ENCODE measurements at regions not wholly inside any gene's neighbourhood (a gene's known extent, or its start where the extent isn't known, plus 50 kb on each side); places are given as distances from the start of the nearest gene placed in this dataset.

DNA sequence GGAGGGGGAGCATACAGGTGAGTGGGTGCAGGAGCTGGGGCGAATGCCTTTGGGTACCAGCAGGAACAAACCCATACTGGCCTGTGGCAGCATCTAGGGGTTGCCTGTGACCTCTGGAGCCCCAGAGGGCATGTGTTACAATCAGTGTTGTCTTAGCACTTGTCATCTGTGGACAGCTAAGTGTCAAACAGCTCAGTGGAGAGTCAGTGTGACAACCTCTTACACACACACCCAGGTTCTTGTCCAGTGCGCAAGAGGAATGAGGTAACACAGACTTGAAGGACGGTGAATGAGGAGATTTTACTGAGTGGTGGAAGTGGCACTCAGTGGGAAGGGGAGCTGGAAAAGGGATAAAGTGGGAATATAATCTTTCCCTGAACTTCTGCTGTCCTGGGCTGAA lies 54.1 kb upstream of the DDIT4L start:
- Histone ChIP-seq H3K27ac (ENCODE audit: low read length in 2 of 2) (no peak overlapping the region), H3K79me2 (ENCODE audit: control insufficient read depth, insufficient read depth, low read length) (no peaks in the 10 kb centered on the region), H4K20me1 (ENCODE audit: control insufficient read depth, insufficient read depth, low read length, poor library complexity, severe bottlenecking) (no peaks in the 10 kb centered on the region), H3K36me3 (replicated peaks in 1 of 2; ENCODE audit: control extremely low read depth in 1 of 2, control insufficient read depth in 1 of 2, extremely low read depth in 1 of 2, insufficient read depth in 2 of 2, low read length in 1 of 2) (no peaks in the 10 kb centered on the region), H3K27me3 (replicated peaks in 1 of 4; ENCODE audit: control extremely low read depth in 1 of 4, control insufficient read depth in 3 of 4, insufficient read depth in 4 of 4, low read length in 3 of 4) (no peaks in the 10 kb centered on the region), H3K4me1 (ENCODE audit: control insufficient read depth in 2 of 2, insufficient read depth in 2 of 2, low read length in 2 of 2) (no peaks in the 10 kb centered on the region), H3K9me3 (ENCODE audit: control extremely low read depth in 1 of 3, control insufficient read depth in 2 of 3, insufficient read depth in 1 of 3, low read length in 2 of 3) (no peaks in the 10 kb centered on the region), H3K4me3 (ENCODE audit: control extremely low read depth in 1 of 5, extremely low read depth in 1 of 5, insufficient read depth in 1 of 5, low read depth in 2 of 5, low read length in 4 of 5) (no peak overlapping the region), H3K4me2 (replicated peaks; ENCODE audit: low read depth, low read length, poor library complexity, severe bottlenecking) (no peak overlapping the region), H3K9ac (ENCODE audit: low read length) (no peak overlapping the region), H2AFZ (ENCODE audit: insufficient read depth, low read depth, low read length, poor library complexity, severe bottlenecking) (no peak overlapping the region)
- H3K27me3 Mint-ChIP-seq: peaks cover 5% of the 10 kb centered on the region
- no peak for DNase-seq
- intact Hi-C loops (cut with micrococcal nuclease): no loop called here
- H3K9me3 Mint-ChIP-seq (ENCODE audit: insufficient read depth): peaks cover 2% of the 10 kb centered on the region
- H3K4me1 Mint-ChIP-seq: peaks cover 2% of the 10 kb centered on the region
- 100% methylated on average over 1 of the region's 3 CpGs for WGBS (ENCODE audit: insufficient coverage)
- no peak overlapping the region for H3K27ac Mint-ChIP-seq
- ChIA-PET POLR2A (no interaction called here), CTCF (no interaction called here)
- TF ChIP-seq, protein P1, sequence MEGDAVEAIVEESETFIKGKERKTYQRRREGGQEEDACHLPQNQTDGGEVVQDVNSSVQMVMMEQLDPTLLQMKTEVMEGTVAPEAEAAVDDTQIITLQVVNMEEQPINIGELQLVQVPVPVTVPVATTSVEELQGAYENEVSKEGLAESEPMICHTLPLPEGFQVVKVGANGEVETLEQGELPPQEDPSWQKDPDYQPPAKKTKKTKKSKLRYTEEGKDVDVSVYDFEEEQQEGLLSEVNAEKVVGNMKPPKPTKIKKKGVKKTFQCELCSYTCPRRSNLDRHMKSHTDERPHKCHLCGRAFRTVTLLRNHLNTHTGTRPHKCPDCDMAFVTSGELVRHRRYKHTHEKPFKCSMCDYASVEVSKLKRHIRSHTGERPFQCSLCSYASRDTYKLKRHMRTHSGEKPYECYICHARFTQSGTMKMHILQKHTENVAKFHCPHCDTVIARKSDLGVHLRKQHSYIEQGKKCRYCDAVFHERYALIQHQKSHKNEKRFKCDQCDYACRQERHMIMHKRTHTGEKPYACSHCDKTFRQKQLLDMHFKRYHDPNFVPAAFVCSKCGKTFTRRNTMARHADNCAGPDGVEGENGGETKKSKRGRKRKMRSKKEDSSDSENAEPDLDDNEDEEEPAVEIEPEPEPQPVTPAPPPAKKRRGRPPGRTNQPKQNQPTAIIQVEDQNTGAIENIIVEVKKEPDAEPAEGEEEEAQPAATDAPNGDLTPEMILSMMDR (IDR thresholded peaks at IDR 0.05): no peak
- no peak for TF ChIP-seq EZH2 (IDR thresholded peaks at IDR 0.05; ENCODE audit: borderline replicate concordance, insufficient read depth, low read depth, low read length, poor library complexity, severe bottlenecking)
- H3K4me3 Mint-ChIP-seq: no peak overlapping the region
- no peak for ATAC-seq (ENCODE audit: low read depth)
